Gastroesophageal sphincter (tissue), 3 donors: ENCODE measurements at regions not wholly inside any gene's neighbourhood (a gene's known extent, or its start where the extent isn't known, plus 50 kb on each side); places are given as distances from the start of the nearest gene placed in this dataset.

ENCODE experiments used
- CTCF ChIP-seq, 4 experiments: fragments of 200-600 bp in 2 of 4; fragments of 450-650 bp in 2 of 4; sonication (generic) in 1 of 4; IDR thresholded peaks; one replicate each; pipeline ENCODE4 v1.5.1; 2017 to 2019; ENCODE audit warnings: antibody characterized with exemption in 4 of 4, mild to moderate bottlenecking in 2 of 4, moderate library complexity in 2 of 4
- POLR2A ChIP-seq, 2 donors: fragments of 450-650 bp; IDR thresholded peaks; one replicate each; pipeline ENCODE4 v1.6.1; 2017; ENCODE audit warnings: antibody characterized with exemption in 2 of 2, mild to moderate bottlenecking in 2 of 2, moderate library complexity in 1 of 2

- no peak for TF ChIP-seq CTCF (IDR thresholded peaks at IDR 0.05)
- TF ChIP-seq POLR2A (IDR thresholded peaks at IDR 0.05), result no peak
Observed at GRCh38 chr15:38843736-38844590, 279.3 kb upstream of the RASGRP1 start.
